HL-60 (cell line): ENCODE measurements at regions not wholly inside any gene's neighbourhood (a gene's known extent, or its start where the extent isn't known, plus 50 kb on each side); places are given as distances from the start of the nearest gene placed in this dataset.

ENCODE experiments used
- DNase-seq, 2 experiments: peaks; one replicate each; pipeline ENCODE4 v3.0.0-alpha.2; 2010 to 2020; ENCODE audit warnings: low read depth in 1 of 2, low spot score in 1 of 2
- H3K27ac ChIP-seq: fragments of 250-450 bp; sonication (Bioruptor Pico); replicated peaks from 2 replicates; pipeline ENCODE4 v1.5.1; 2020; ENCODE audit warnings: mild to moderate bottlenecking, moderate library complexity
- H3K27me3 ChIP-seq: fragments of 250-450 bp; sonication (Bioruptor Pico); 2 replicates; pipeline ENCODE4 v1.5.1; 2021; ENCODE audit warnings: mild to moderate bottlenecking, moderate library complexity; ENCODE audit not compliant: insufficient read depth, poor library complexity, severe bottlenecking
- H3K4me3 ChIP-seq: replicated peaks from 2 replicates; pipeline ENCODE4 v1.5.1; 2011; ENCODE audit warnings: mild to moderate bottlenecking, control low read depth, low read length; ENCODE audit not compliant: insufficient read depth
- CTCF ChIP-seq: IDR thresholded peaks from one replicate; pipeline ENCODE4 v1.5.1; 2011; ENCODE audit warnings: low read length, control low read depth, inconsistent platforms; ENCODE audit not compliant: insufficient read depth
- GABPA ChIP-seq: IDR thresholded peaks from 2 replicates; pipeline ENCODE4 v1.6.1; 2012; ENCODE audit warnings: low read depth
- POLR2AphosphoS5 ChIP-seq: IDR thresholded peaks from 2 replicates; pipeline ENCODE4 v1.6.1; 2012; ENCODE audit warnings: low read depth
- REST ChIP-seq: IDR thresholded peaks from 2 replicates; pipeline ENCODE4 v1.6.1; 2012; ENCODE audit warnings: low read depth; ENCODE audit not compliant: insufficient replicate concordance
- SPI1 ChIP-seq: IDR thresholded peaks from 2 replicates; pipeline ENCODE4 v1.6.1; 2012; ENCODE audit warnings: low read depth, mild to moderate bottlenecking, borderline replicate concordance

- Histone ChIP-seq H3K27me3 (no peaks in the 10 kb centered on the region), H3K4me3 (no peak overlapping the region), H3K27ac (no peak overlapping the region)
- TF ChIP-seq REST (no peak), CTCF (no peak), POLR2AphosphoS5 (no peak), SPI1 (no peak), GABPA (no peak)
- DNase-seq = no peak
These were observed 92.6 kb upstream of the H2AZ1 start for GRCh38 chr4:100042711-100043110.

- TF ChIP-seq REST = no peak
- no peak for TF ChIP-seq GABPA
- TF ChIP-seq POLR2AphosphoS5 = no peak
- TF ChIP-seq CTCF = no peak
- no peak for TF ChIP-seq SPI1
- Histone ChIP-seq H3K27me3 (no peaks in the 10 kb centered on the region), H3K4me3 (no peak overlapping the region), H3K27ac (no peak overlapping the region)
- no peak for DNase-seq
These were observed 92.2 kb upstream of the H2AZ1 start for GRCh38 chr4:100042235-100042634.

GRCh38 chr4:100041646-100042045, 91.6 kb upstream of the H2AZ1 start:
- TF ChIP-seq GABPA (no peak), CTCF (no peak), SPI1 (no peak), POLR2AphosphoS5 (no peak), REST (no peak)
- no peak overlapping the region for H3K4me3 ChIP-seq
- no peaks in the 10 kb centered on the region for H3K27me3 ChIP-seq
- DNase-seq = no peak
- no peak overlapping the region for H3K27ac ChIP-seq
